Esophagus muscularis mucosa (tissue), 4 donors: ENCODE measurements at regions not wholly inside any gene's neighbourhood (a gene's known extent, or its start where the extent isn't known, plus 50 kb on each side); places are given as distances from the start of the nearest gene placed in this dataset.

Source experiments
- DNase-seq: peaks from one replicate; pipeline ENCODE4 v3.0.0-alpha.2; 2017; ENCODE audit errors: extremely low spot score
- H3K27ac ChIP-seq, 4 donors: fragments of 200-600 bp; sonication (generic); replicated peaks in 1 of 4; 1 replicate in 3 of 4; 2 replicates in 1 of 4; pipeline ENCODE4 v1.5.1; 2016 to 2019; ENCODE audit warnings: mild to moderate bottlenecking in 1 of 4
- H3K27me3 ChIP-seq, 4 donors: fragments of 200-600 bp; sonication (generic); one replicate each; pipeline versions ENCODE4 v1.5.1 to v1.6.0; 2016 to 2019
- H3K36me3 ChIP-seq, 4 donors: fragments of 200-600 bp; sonication (generic); one replicate each; pipeline ENCODE4 v1.5.1; 2016 to 2019
- H3K4me1 ChIP-seq, 4 donors: fragments of 200-600 bp; sonication (generic); one replicate each; pipeline ENCODE4 v1.5.1; 2016 to 2019
- H3K4me3 ChIP-seq, 4 donors: fragments of 200-600 bp; sonication (generic); 1 replicate in 2 of 4; 2 replicates in 2 of 4; pipeline ENCODE4 v1.5.1; 2016 to 2019; ENCODE audit warnings: mild to moderate bottlenecking in 4 of 4, moderate library complexity in 1 of 4
- H3K9me3 ChIP-seq, 4 donors: fragments of 200-600 bp; sonication (generic); 1 replicate in 3 of 4; 2 replicates in 1 of 4; pipeline ENCODE4 v1.5.1; 2016 to 2019
- EP300 ChIP-seq: sonication (generic); formaldehyde crosslinking; IDR thresholded peaks from one replicate; pipeline ENCODE4 v1.6.1; 2017; ENCODE audit warnings: antibody characterized with exemption
- POLR2A ChIP-seq: fragments of 450-650 bp; IDR thresholded peaks from one replicate; pipeline ENCODE4 v1.6.1; 2017; ENCODE audit warnings: antibody characterized with exemption, moderate library complexity, mild to moderate bottlenecking, low read depth
- POLR2AphosphoS5 ChIP-seq, 2 donors: sonication (generic); formaldehyde crosslinking; IDR thresholded peaks; one replicate each; pipeline ENCODE4 v1.6.1; 2017; ENCODE audit warnings: antibody characterized with exemption in 2 of 2
- WGBS: methylation state at CpG from one replicate; pipeline ENCODE4 v1.1.5; 2018; 5-methylcytosine and 5-hydroxymethylcytosine counted together
- intact Hi-C: fragments of 100-400 bp; cut with DNase I; formaldehyde crosslinking; loops from one replicate; pipeline ENCODE4 v1.15.1; 2023
- TF ChIP-seq, protein P1 (sequence below), 3 experiments: fragments of 200-600 bp in 2 of 3; fragments of 450-650 bp in 1 of 3; sonication (generic) in 2 of 3; IDR thresholded peaks; one replicate each; pipeline ENCODE4 v1.5.1; 2017 to 2019; ENCODE audit warnings: antibody characterized with exemption in 3 of 3, mild to moderate bottlenecking in 2 of 3, moderate library complexity in 1 of 3

DNA sequence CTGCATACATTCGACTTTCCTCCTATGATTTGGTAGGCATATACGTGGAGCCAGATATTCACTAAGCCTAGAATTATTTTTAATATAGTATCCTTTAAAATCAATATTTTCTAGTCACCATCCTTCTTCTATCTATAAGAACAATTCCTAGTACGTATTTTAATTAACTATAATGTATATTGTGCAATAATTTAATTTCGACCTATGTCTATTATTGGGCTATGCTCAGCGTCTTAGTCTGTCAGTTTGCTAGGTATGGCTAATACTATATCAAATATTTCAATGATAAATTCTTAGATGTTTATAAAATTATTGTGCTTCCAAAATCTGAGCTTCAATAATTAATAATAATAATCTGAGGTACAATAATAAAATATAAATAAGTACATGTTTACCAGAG lies 705.3 kb downstream of the PRELID2 start:
- Histone ChIP-seq H3K27me3 (no peaks in the 10 kb centered on the region), H3K27ac (no peak overlapping the region), H3K36me3 (no peaks in the 10 kb centered on the region), H3K4me1 (no peaks in the 10 kb centered on the region), H3K9me3 (no peaks in the 10 kb centered on the region), H3K4me3 (no peak overlapping the region)
- no peak for DNase-seq
- intact Hi-C loops = no loop called here
- 84% methylated on average over 5 of the region's 5 CpGs for WGBS
- TF ChIP-seq POLR2A = no peak
- no peak for TF ChIP-seq EP300
- TF ChIP-seq POLR2AphosphoS5 (IDR thresholded peaks at IDR 0.05) = no peak
- TF ChIP-seq, protein P1, sequence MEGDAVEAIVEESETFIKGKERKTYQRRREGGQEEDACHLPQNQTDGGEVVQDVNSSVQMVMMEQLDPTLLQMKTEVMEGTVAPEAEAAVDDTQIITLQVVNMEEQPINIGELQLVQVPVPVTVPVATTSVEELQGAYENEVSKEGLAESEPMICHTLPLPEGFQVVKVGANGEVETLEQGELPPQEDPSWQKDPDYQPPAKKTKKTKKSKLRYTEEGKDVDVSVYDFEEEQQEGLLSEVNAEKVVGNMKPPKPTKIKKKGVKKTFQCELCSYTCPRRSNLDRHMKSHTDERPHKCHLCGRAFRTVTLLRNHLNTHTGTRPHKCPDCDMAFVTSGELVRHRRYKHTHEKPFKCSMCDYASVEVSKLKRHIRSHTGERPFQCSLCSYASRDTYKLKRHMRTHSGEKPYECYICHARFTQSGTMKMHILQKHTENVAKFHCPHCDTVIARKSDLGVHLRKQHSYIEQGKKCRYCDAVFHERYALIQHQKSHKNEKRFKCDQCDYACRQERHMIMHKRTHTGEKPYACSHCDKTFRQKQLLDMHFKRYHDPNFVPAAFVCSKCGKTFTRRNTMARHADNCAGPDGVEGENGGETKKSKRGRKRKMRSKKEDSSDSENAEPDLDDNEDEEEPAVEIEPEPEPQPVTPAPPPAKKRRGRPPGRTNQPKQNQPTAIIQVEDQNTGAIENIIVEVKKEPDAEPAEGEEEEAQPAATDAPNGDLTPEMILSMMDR (IDR thresholded peaks at IDR 0.05) = no peak

DNA sequence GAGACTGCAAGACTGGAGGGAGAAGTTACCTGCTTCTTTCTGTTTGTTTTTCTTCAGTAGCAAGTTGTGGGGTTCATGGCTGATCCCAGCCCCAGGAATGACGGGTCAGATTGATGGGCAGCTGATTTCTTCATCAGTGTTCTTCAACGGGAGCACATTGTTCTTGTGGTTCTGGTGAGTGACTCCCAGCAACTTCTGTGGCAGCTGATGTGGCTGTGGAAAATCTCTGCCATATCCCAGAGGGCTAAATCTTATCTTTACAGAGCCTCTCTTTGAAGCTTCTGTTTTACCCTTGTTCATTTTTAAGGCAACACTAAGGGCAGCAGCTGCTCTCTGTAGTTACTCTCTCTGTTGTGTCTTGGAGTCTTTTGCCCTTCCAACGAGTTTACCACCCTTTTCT lies 710.3 kb downstream of the PRELID2 start:
- DNase-seq = no peak
- Histone ChIP-seq H3K9me3 (no peaks in the 10 kb centered on the region), H3K4me1 (no peaks in the 10 kb centered on the region), H3K27me3 (no peaks in the 10 kb centered on the region), H3K4me3 (no peak overlapping the region), H3K36me3 (no peaks in the 10 kb centered on the region), H3K27ac (no peak overlapping the region)
- TF ChIP-seq EP300 (no peak), POLR2AphosphoS5 (IDR thresholded peaks at IDR 0.05) (no peak), POLR2A (no peak)
- TF ChIP-seq, protein P1 (IDR thresholded peaks at IDR 0.05) = no peak
- intact Hi-C loops = no loop called here
- whole genome bisulfite sequencing = 45% methylated on average over 3 of the region's 3 CpGs

DNA sequence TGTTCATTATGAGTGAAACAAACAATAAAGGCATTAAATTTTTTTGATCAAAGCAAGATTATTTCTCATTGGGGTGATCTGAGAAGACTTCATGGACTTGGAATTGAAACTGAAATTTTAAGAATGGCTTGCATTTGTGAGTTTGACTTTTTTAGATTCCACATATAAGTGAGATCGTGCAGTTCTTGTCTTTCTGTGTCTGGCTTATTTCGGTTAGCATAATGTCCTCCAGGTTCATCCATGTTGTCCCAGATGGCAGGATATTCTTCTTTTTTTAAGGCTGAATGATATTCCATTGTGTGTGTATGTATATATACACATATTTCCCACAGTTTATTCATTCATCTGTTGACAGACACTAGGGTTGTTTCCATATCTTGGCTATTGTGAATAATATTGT lies 716.5 kb downstream of the PRELID2 start:
- intact Hi-C loops = no loop called here

DNA sequence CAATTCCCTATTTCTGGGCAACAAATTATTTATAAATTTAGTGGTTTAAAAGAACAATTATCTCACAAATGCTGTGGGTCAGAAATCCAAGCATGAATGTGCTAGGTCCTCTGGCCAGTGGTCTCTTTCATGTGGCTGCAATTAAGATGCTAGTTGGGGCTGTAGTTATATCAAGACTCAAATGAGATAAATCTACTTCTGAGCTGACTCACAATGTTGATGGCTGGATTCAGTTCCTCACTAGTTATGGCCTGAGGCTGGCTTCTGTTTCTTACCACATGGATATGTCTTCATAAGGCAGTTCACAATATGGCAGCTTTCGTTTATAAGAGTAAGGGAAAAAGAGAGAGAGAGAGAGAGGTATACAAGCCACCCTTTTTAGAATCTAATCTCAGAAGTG lies 717.0 kb downstream of the PRELID2 start:
- 81% methylated on average over 1 of the region's 1 CpG for WGBS
- Histone ChIP-seq H3K4me3 (no peak overlapping the region), H3K27ac (no peak overlapping the region), H3K27me3 (no peaks in the 10 kb centered on the region), H3K4me1 (no peaks in the 10 kb centered on the region), H3K9me3 (no peaks in the 10 kb centered on the region), H3K36me3 (no peaks in the 10 kb centered on the region)
- DNase-seq = no peak
- TF ChIP-seq POLR2A (no peak), EP300 (no peak), POLR2AphosphoS5 (IDR thresholded peaks at IDR 0.05) (no peak)
- TF ChIP-seq, protein P1 (IDR thresholded peaks at IDR 0.05) = no peak
- intact Hi-C loops = no loop called here

More for the DNA sequence above, 716.5 kb downstream of the PRELID2 start:
- H3K27me3 ChIP-seq = no peaks in the 10 kb centered on the region
- H3K27ac ChIP-seq = no peak overlapping the region
- DNase-seq = no peak
- WGBS = 91% methylated on average over 2 of the region's 2 CpGs
- no peaks in the 10 kb centered on the region for H3K9me3 ChIP-seq
- no peak overlapping the region for H3K4me3 ChIP-seq
- H3K36me3 ChIP-seq = no peaks in the 10 kb centered on the region
- no peaks in the 10 kb centered on the region for H3K4me1 ChIP-seq
- TF ChIP-seq, protein P1 (IDR thresholded peaks at IDR 0.05) = no peak
- TF ChIP-seq EP300 = no peak
- no peak for TF ChIP-seq POLR2AphosphoS5 (IDR thresholded peaks at IDR 0.05)
- no peak for TF ChIP-seq POLR2A

DNA sequence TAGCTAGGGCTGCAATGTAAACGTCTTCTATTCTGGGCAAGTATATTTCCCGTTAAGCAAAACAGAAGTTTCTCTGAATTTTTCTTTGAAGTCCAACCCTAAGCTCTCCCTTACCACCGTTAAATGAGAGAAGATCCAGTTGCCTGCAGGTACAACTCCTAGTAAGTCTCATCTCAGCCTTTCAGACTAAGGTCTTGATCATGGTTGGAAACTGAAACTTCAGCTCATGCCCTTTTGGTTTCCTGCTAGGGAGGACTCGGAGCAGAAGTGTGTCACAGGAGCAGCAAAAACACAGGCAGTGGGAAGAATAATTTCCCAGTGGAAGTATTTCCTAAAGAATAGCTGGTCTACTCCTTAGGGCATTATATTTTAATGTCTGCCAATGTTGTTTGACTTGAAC lies 717.9 kb downstream of the PRELID2 start:
- H3K36me3 ChIP-seq = no peaks in the 10 kb centered on the region
- H3K4me3 ChIP-seq = no peak overlapping the region
- intact Hi-C loops = no loop called here
- no peak overlapping the region for H3K27ac ChIP-seq
- WGBS = 77% methylated on average over 4 of the region's 4 CpGs
- TF ChIP-seq POLR2AphosphoS5 (IDR thresholded peaks at IDR 0.05) (no peak), EP300 (no peak), POLR2A (no peak)
- TF ChIP-seq, protein P1 (IDR thresholded peaks at IDR 0.05) = no peak
- H3K9me3 ChIP-seq = no peaks in the 10 kb centered on the region
- DNase-seq = no peak
- H3K27me3 ChIP-seq = no peaks in the 10 kb centered on the region
- H3K4me1 ChIP-seq = no peaks in the 10 kb centered on the region
